ELF-1 (cell line): ENCODE measurements at regions not wholly inside any gene's neighbourhood (a gene's known extent, or its start where the extent isn't known, plus 50 kb on each side); places are given as distances from the start of the nearest gene placed in this dataset.

Experiments used
- DNase-seq: peaks from one replicate; pipeline ENCODE4 v3.0.0-alpha.2; 2016; ENCODE audit warnings: low read depth, low spot score

DNA sequence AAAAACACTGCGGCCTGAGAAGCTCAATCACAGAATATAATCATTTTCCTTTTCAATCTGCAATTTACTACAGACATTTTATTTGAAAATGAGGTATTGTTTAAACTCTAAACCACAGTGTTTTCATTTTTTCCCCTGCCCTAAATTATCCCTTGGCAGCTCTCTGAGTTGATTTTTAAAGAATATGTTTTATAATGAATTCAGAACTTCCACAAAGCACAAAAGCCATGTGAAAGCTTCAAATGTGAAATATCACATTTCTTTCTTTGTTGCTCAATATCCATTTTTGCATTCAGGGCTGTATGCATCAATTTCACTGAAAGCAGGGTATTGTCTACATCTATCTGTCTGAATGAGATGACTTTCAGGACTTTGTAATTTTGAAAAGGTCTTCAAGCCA is 813.6 kb upstream of the ALCAM start:
- no peak for DNase-seq

DNA sequence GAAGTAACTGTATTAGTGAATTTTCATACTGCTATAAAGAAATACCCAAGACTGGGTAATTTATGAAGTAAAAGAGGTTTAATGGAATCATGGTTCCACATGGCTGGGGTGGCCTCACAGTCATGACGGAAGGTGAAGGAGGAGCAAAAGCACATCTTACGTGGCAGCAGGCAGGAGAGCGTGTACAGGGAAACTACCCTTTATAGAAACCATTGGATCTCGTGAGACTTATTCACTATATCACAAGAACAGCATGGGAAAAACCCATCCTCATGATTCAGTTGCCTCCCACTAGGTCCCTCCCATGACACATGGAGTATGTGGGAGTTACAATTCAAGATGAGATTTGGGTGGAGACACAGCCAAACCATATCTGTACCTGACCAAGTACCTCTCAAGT is 812.3 kb upstream of the ALCAM start:
- no peak for DNase-seq

DNA sequence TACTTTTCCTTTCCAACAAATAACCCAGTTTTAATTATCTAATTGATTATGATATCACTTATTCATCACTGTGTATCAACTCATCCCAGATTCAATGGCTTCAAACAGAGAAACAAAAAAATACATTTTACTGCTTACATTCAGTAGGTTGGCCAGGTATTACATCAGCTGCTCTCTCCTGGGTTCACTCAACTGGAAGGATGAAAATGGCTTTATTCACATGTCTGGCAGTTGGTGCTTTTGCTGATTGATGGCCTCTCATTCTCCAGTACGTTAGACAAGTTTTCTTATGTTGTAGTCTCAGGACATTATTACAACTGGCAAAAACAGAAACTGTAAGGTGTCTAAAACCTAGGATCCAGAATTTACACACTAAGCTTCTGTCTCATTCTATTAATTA is 811.0 kb upstream of the ALCAM start:
- no peak for DNase-seq

DNA sequence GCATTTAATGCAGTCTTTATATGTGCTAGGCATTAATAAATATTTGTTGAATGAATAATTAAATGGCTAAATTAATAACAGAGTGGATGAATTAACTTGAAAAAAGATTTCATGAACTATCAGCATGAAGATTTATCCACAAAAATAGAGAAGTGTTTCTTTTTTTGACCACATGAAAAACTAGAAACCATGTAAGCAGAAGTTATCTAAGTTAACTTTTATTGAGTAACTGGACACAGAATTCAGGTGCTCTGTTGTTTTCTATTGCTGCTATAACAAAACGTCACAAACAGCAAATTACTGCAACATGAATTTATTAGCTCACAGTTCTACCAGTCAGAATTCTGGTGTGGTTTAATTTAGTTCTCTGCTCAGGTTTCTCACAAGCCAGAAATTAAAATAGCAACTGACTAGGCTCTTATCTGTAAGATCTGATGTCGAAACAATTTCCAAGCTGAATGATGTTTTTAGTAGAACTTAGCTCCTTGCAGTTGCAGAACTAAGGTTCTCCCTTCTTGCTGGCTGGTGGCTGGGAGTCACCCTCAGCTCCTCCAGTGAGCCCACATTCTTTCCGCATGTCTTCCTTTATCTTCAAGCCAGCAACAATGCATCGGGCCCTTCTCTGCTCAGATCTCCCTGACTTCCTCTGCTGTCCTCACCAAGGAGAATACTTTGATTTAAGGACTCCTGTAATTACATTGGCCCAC is 810.2 kb upstream of the ALCAM start:
- DNase-seq = no peak

DNA sequence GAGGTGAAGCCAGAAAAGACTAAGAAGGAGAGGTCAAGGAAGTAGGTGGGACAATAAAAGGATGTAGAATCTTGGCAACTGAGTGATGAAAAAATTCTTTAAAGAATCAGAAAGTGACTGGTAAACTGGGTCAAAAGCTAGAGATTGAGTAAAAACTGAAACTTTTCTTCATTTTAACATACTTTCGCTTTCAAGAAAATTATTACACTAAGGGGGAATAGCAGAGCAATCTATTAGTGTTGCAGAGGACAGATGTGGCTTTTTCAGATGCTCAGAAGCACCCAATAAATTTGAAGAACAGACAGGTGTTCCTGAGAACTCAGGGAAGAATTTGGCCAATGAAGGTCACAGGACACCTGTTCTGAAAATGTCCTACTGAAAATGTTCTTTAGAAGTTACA is 805.4 kb upstream of the ALCAM start:
- DNase-seq = no peak

DNA sequence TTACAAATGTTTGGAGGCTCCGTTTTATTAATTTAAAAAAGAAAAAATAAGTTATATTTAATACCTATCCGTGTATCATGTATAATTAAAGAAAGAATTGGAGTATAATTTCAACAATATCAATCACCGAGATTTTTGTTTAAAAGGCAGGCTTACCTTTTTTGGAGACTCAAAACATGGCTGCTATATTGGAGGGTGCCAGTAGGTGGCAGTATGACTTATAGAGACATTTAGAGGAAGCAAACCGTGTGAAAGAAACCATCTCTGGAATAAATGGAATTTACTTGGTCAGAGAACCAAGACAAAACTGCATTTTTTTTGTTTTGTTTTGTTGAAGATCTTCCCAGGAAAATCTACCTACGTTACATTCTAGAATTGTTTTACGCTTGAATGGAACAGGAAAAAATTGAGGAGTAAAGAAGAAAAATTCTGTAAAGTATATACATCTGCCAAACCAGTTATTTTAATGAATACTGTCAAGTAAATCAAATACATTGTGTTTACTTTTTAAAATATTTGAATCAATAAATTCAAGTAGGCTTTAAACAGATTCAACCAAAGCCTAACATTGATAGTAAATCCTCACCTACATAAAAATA is 802.6 kb upstream of the ALCAM start:
- DNase-seq = peak; percentile 12

DNA sequence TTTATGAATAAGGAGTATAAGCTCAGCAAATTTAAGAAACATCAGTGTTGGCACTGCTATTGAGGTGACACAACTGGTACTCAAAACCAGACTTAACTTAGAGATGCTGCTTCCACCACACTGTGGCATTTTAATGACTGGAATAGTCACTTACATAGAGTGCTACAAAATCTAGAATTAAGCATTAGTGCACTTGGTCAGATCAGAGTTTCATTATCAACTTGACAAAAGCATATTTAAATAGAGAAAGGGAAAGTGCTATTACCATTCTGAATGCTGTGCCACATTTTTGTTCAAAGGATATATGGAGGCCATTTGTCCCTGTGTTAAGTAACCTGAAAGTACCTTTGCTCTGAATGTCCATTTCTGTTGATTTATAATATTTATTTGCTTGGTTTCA is 800.7 kb upstream of the ALCAM start:
- DNase-seq = no peak

DNA sequence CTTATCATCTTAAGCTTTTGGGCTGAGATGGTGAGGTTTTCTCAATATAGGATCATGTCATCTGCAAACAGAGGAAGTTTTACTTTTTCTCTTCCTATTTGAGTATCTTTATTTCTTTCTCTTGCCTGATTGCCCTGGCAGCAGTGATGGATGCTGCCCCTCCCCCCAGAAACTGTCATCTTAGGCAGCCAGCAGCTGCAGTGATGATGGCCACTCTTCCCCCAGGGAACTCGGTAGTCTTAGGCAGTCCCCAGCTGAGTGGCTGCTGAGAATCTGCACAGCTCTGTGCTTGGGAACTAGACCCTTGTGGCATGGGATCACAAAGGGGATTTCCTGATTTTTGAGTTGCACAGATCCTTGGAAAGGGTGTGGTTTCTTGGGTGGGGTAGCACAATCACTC is 791.1 kb upstream of the ALCAM start:
- no peak for DNase-seq

DNA sequence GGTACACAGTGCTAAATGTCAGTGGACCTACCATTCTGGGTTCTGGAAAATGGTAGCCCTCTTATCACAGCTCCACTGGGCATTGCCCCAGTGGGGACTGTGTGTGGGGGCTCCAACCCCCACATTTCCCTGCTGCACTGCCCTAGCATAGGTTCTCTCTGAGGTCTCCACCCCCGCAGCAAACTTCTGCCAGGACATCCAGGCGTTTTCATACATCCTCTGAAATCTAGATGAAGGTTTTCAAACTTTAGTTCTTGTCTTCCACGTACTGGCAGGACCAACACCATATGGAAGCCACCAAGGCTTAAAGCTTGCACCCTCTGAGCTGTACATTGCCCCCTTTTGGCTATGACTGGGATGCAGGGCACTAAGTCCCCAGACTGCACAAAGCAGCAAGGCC is 788.2 kb upstream of the ALCAM start:
- DNase-seq = no peak

DNA sequence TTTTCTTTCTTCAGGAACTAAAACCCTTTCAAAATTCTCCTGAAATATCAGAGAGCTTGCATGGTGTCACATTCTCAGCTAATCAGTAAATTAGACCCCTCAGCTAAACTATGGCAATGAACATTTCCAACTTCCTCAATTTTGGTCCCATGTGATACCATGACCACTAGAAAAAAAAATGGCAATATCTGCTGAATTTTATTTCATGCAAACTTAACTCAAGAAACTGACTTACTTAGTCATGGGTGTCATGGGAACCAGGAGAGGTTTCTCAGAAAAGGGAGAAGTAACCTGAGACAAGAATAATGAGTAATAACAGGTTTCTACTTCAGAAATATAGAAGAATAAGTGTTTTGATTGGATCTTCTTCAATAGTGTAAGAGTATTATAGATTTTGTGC is 784.6 kb upstream of the ALCAM start:
- DNase-seq = no peak

DNA sequence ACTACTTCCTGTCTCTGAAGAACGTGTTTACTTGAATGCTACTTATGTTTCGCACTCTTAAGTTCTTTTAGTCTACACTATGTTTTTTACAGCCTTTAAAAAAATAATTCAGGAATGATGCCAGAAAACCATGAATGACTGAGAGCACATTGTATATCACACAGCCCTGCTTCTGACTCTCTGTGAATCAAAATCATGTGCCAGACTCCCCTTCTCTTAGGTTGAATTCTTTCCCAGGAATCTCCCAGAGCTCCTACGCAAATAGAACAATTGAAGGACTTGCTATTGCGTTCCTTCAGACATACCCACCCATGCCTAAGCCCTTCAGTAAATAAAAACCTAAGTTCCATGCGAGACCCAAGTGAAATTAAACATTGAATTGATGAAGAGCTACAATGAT is 782.0 kb upstream of the ALCAM start:
- no peak for DNase-seq

DNA sequence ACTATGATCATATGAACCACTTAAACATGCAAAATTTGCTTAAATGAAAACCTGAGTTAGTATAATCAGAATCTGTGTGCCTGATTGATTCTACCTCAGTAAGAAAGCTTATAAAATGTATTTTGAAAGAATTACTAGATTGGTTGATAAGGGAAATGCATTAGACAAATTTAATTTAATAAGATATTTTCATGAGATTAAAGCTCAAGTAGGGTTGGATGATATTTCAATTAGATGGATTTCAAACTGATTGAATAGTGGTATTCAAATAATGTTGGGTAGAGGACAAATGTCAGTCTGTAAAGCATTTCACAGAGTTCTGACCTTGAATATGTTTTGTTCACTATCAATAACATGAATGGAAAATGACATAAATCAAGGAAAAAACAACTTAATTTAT is 780.4 kb upstream of the ALCAM start:
- DNase-seq = no peak

DNA sequence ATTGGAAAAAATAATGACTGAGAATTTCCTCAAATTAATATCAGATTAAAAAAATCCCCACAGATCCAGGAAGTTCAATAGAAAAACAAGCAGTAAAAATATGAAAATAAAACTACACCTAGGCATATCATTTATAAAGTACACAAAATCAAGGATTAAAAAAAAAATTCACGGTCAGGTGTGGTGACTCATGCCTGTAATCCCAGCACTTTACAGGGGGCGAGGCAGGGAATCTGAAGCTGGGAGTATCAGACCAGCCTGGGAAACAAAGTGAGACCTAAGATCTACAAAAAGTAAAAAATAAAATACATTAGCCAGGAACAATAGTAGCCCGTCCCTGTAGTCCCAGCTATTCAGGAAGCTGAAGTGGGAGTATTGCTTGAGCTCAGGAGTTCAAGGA is 778.3 kb upstream of the ALCAM start:
- no peak for DNase-seq

DNA sequence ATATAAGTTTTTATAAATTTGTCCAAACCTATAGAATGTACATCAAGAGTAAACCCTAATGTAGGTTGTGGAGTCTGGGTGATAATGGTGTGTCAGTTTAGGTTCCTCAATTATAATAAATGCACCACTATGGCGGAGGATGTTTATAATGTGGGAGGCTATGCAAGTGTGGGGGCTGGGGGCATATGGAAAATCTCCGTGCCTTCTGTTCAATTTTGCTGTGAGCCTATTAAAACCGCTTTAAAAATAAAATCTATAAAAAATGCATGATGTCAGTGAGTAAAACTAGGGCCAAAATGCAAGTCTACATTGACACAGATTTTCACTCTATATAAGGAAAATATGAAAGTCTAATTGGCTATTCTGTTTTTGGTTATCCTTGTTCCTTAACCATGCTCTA is 774.9 kb upstream of the ALCAM start:
- DNase-seq = no peak

DNA sequence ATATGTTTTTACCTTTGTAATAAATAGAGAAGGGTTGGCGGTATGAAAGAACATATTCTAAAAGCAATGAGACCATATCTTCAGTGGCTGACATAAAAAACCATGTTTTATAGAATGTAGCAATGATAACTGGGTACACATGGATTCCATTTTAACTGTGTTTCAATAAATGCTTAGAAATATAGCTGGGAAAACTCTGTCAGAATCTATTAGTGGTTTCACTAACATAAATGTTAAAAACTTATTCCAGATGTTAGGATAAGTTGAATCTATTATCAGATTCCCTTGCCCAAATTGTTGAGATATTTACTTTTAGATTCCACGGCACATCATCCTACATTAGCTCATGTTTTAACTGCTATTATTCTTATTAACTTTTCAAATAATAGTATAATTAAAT is 772.2 kb upstream of the ALCAM start:
- no peak for DNase-seq

DNA sequence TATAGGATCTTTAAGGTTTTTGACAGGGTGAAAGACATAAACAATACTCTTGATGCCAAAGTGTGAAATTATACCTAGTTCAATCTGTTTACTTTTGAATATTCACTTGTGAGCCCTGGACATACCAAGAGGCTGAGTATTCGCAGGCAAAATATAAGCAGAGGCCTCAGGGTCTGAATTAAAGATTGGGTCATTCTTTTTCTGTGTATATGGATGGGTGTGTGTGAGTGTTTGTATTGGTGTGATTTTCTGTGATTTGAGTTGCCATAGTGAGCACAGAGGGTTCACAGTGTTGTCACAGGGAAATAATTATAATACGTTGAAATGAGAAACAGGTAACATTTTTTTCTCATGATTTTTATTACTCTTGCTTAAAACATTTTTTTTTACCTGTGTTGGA is 770.7 kb upstream of the ALCAM start:
- DNase-seq = no peak

DNA sequence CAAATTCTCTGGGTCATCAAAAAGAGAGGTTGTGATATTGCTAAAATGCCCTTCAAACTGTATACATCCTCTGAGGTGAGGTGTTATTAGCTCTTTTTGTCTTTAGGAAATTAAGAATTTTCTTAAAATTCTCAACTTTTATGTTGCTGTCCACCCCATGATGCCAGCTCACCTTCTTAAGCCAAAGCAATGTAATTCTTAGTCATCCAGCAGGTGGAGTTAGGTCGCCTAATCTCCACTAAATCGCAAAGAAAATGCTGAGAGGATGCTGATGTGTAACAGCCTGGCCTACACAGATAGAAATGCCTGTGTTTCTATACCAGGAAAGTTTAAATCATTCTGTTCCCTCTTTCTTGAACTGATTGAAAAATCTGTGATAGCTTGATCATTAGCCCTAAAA is 770.2 kb upstream of the ALCAM start:
- peak; percentile 16 for DNase-seq

DNA sequence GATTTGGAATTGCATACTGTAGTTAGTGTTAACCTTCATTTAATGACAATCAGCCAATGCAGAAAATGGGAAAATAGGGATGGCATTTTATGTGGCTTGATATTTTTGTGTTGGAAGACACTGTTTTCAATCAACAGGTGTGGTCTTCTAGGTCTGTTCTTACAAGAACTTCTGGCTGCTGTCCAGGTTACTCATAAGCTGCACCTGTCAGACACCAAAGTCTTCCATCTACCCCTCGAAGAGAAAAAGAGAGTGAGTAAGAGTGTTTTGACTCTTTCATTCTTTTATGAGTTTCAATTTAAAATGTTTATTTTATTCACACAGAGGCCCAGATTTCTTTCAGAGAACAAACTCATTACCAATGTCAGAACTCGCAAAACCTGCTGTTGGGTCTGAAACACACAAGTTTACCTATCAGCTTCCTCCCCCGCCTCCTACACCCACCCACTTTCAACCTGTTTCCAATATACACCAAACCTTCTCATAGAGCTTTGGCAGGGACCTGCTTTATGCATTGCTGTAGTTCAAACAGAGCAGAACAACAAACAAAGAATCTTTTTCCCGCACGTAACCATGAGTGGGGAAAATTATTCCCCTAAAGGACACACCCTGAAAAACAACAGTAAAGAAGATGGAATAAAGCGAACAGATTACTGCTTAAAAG is 767.7 kb upstream of the ALCAM start:
- no peak for DNase-seq

DNA sequence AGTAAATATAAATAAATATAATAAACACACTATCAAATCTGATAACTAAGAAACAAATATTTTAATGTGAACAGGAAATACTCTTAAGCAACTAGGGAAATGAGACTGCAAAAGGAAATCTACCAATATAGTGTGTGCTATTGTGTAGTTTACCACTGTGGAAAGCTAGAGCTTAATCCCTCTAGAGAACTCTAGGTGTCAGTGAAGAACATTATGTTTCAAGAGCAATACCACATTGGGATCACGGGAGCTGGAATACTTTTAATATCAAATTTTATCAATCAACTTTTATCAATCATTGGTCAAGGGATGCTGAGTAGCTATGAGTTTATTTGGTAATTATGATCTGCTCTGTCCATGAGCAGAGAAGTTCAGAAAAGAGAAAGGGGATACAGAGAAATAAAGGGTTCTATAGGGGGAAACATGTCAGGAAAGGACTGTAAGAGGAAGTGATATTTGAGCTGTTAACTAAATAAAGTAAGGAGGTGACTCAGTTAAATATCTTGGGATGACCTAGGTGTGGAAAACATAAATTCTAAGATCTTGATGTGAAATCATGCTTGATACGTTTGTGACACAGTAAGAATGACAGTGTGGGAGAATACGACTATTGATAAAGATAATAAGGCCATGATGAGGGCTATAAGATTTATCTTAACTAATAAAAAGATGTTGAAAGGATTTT is 762.2 kb upstream of the ALCAM start:
- no peak for DNase-seq

DNA sequence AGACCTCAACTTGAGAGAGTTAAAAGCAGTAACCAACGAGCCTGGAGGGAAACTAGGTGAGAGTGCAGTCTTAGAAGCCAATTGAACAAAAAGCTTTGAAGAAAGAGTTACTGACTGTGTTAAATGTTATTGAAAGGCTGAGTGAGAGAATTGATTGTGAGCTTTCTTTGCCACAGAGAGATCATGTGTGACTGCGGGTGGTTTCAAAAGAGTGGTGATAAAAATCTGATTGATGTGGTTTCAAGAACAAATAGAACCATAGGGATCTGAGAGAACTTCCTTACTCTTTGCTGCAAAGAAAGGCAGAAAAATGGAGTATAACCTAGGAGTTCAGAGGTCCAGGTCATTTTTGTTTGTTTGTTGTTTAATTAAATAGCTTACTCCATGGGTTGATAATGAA is 759.9 kb upstream of the ALCAM start:
- no peak for DNase-seq

DNA sequence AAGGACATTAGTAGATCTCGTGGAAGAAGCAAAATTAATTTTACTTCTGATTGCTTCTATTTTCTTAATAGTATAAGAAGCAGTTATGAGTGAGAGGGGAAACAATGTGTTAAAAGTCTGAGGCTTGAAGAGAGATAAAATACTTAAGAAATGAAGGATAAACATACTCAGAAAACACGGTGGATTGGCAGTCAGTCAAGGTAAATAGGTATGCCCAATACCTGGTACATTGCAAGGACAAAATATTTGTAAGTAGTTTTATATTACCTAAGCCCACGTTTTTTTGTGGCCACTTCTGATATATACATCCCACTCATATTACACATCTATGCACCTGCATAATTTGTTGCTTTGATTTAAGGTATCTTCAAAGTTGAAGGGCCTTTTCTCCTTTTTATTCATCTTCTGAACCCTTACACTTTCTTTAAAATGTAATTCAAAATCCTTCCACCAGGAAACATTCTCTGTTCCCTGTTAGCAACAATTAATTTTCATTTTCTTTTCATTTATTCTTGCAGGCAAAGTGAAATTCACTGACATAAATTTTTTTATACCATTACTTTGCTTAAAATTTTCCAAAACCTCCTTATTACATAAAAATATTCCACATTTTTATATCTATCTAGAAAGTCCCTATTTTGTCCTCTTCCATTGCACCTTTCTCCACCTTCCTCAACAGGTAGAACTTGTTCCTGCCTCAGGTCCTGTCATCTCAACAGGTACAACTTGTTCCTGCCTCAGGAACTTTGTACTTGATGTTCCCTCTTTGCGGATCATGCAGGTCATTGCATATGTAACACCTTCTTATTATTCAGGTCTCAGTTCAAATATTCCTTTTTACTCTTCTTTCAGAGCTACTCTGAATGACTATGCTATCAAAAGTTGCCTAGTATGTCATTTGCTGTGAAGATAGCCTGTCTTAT is 755.7 kb upstream of the ALCAM start:
- DNase-seq = no peak

DNA sequence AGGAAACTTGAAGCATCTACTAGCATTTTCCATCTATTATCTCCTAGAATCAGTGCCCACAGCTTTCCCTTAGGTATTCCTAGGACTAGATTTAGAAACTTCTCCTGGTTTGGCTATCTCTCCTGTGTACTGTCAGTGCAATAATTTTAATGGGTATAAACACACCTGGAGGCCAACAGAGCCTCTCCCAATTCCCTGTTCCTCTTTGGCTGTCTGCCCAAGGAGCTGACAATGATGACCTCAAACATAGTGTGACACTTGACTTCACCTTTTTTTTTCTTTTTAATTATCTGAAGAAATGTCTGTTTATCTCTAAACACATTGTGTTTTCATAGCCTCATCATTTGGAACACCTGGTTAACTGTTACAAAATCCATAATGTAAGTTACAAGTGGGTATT is 754.5 kb upstream of the ALCAM start:
- no peak for DNase-seq
